ENCODE measurements at regions not wholly inside any gene's neighbourhood (a gene's known extent, or its start where the extent isn't known, plus 50 kb on each side); places are given as distances from the start of the nearest gene placed in this dataset.

- DNase-seq (ENCODE audit: low read depth): no peak
Observed at GRCh38 chr10:62550173-62550572, 176.0 kb downstream of the ZNF365 start.

- DNase-seq (ENCODE audit: low read depth): no peak
Observed at GRCh38 chr10:62554632-62555199, 180.5 kb downstream of the ZNF365 start.

- no peak for DNase-seq (ENCODE audit: low read depth)
Observed at GRCh38 chr10:62559481-62560200, 185.5 kb downstream of the ZNF365 start.

- DNase-seq (ENCODE audit: low read depth): no peak
Observed at GRCh38 chr10:62560201-62560819, 186.1 kb downstream of the ZNF365 start.

- no peak for DNase-seq (ENCODE audit: low read depth)
Observed at GRCh38 chr10:62561151-62561550, 187.0 kb downstream of the ZNF365 start.

GRCh38 chr10:62562101-62562500 lies 187.9 kb downstream of the ZNF365 start:
- no peak for DNase-seq (ENCODE audit: low read depth)

GRCh38 chr10:62562795-62563194 lies 188.6 kb downstream of the ZNF365 start:
- no peak for DNase-seq (ENCODE audit: low read depth)

- DNase-seq (ENCODE audit: low read depth): no peak
Observed at GRCh38 chr10:62573929-62574328, 199.8 kb downstream of the ZNF365 start.

GRCh38 chr10:62577076-62577475 lies 202.9 kb downstream of the ZNF365 start:
- no peak for DNase-seq (ENCODE audit: low read depth)

DNA sequence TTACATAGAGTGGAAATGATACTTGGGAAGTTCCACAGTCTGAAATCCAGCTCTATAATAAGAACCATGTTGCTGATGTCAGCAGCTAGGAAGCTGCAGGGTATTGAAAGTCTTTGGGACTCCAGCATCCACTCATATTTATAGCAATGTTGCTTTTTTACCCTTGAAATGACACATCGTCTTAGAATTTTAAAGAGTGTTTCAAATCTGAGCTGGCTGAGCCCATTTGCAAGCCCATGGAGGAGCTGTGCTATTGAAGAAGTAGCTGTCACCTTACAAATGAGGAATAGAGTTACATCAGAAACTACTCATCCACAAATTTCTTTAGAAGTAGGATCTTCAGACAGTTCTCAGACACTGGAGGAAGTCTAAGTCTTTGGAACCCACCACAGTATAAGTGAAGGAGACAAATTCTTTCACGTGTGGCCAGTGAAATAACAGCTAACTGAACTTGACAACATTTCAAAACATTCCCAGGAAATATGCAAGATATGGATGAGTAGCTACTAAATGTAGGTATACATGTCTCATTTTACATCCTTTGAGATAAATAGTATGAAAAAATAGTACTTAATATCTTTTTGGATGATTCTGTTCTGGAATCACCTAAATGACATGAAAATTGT lies 203.6 kb downstream of the ZNF365 start:
- DNase-seq (ENCODE audit: low read depth): no peak

- no peak for DNase-seq (ENCODE audit: low read depth)
Observed at GRCh38 chr10:62578301-62578700, 204.1 kb downstream of the ZNF365 start.

- no peak for DNase-seq (ENCODE audit: low read depth)
Observed at GRCh38 chr10:62578916-62579315, 204.7 kb downstream of the ZNF365 start.

- DNase-seq (ENCODE audit: low read depth): no peak
Observed at GRCh38 chr10:62580396-62580795, 206.2 kb downstream of the ZNF365 start.

DNA sequence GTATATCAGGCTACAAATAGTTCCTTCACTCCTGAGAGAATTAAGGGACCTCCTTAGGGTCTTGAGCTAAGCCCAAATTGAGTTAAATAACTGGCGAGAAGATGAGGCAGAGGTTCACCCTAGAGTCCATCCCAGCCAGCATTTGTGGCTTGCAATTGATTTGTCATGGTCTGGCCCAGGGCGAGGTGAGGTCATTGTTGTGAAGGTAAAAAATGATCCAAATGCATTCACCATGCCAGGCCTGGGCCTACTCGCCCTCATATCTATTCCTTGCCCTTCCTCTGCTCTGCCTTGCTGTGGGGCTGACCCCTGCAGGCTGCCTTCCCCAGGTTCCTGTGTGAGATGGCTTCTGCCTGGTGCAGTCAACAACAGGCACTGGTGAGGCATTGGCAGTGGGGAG lies 207.2 kb downstream of the ZNF365 start:
- DNase-seq (ENCODE audit: low read depth): no peak

- no peak for DNase-seq (ENCODE audit: low read depth)
Observed at GRCh38 chr10:62582101-62582705, 208.0 kb downstream of the ZNF365 start.

- no peak for DNase-seq (ENCODE audit: low read depth)
Observed at GRCh38 chr10:62582804-62583208, 208.6 kb downstream of the ZNF365 start.

GRCh38 chr10:62583876-62584615 lies 209.9 kb downstream of the ZNF365 start:
- DNase-seq (ENCODE audit: low read depth): no peak

GRCh38 chr10:62584731-62585130 lies 210.6 kb downstream of the ZNF365 start:
- no peak for DNase-seq (ENCODE audit: low read depth)

DNA sequence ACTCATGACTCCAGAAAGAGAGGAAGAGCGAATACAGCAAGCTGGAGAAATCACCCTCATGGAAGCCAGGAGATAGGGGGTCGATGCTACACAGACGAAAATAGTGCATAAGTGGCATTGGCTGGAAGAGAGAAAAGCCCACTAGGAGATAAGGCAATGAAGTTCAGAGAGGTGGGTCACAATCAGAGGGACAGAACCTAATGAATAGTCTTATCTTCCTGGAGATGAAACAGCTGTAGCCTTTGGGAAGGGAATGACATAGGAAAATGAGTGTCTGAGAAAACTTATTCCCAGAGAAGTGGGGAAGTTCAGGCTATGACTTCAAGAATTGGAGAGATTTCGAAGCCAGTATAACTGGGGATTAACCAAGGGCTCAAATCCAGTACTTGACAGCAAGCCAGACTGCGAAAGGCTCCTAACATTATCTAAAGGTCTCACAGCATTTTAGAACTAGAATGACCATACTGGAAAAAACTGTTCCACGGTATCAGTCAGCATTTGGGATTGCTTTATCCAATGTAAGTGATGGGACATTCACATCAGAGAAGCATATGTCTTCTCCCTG lies 211.1 kb downstream of the ZNF365 start:
- no peak for DNase-seq (ENCODE audit: low read depth)

GRCh38 chr10:62587011-62587410 lies 212.8 kb downstream of the ZNF365 start:
- DNase-seq (ENCODE audit: low read depth): no peak

- no peak for DNase-seq (ENCODE audit: low read depth)
Observed at GRCh38 chr10:62588116-62588515, 213.9 kb downstream of the ZNF365 start.

- DNase-seq (ENCODE audit: low read depth): no peak
Observed at GRCh38 chr10:62589689-62590088, 214.8 kb upstream of the ADO start.
